ENCODE measurements at regions not wholly inside any gene's neighbourhood (a gene's known extent, or its start where the extent isn't known, plus 50 kb on each side); places are given as distances from the start of the nearest gene placed in this dataset.

- no peak for TF ChIP-seq CTCF (conservative IDR thresholded peaks at IDR 0.05)
- TF ChIP-seq EZH2 (IDR thresholded peaks at IDR 0.05; ENCODE audit: low read depth) = no peak
These were observed 343.0 kb downstream of the GPAM start for GRCh38 chr10:111840546-111840945.
